ENCODE measurements at regions not wholly inside any gene's neighbourhood (a gene's known extent, or its start where the extent isn't known, plus 50 kb on each side); places are given as distances from the start of the nearest gene placed in this dataset.

GRCh38 chr13:69649063-69649392, 458.6 kb upstream of the ATXN8OS start:
- no peak for DNase-seq (ENCODE audit: low spot score in 2 of 2)
- no peaks in the 10 kb centered on the region for H3K27me3 ChIP-seq
- H3K27ac ChIP-seq = no peak overlapping the region
- H3K4me3 ChIP-seq = no peak overlapping the region
- TF ChIP-seq EP300 (IDR thresholded peaks at IDR 0.05) = no peak
- no peak for TF ChIP-seq POLR2A (IDR thresholded peaks at IDR 0.05)
- TF ChIP-seq CTCF (IDR thresholded peaks at IDR 0.05) = no peak
- H3K36me3 ChIP-seq = no peaks in the 10 kb centered on the region
- H3K9me3 ChIP-seq = peaks cover 0 to 10% (median 0%) of the 10 kb centered on the region in 4 donors
- WGBS, 2 donors = 85 to 87% methylated on average over 2 of the region's 2 CpGs
- no peaks in the 10 kb centered on the region for H3K4me1 ChIP-seq

DNA sequence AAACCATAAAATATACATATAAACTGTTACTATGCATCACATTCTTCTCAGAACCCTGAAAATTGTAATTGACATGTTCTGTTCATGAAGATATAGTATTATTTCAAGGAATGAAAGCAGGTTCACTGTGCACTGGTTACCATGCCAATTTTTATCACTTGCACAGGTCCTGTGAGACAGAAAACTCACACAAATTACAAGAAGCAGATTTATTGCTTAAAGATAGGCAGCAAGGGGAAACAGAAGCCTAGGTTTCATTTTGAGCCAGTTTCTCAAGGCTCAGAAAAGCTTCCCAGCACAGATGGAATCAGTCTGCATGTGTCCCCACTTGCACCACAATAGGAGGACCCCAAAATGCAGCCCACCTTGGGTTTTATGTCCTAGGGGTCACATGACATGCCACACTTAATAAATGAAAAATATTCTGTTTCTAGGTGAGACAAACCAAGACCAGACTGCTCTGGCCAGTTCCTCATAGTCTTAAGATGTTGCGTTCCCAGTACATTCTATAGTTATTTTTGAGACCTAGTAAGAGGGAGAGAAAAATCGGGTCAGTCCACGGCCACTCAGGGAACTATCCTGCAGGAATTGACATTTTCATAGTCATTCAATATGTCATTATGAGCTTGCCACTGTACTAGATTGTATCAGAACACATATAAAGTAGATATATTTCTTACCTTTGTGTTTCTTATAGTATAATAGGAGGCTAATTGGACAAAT, 459.1 kb upstream of the ATXN8OS start:
- no peaks in the 10 kb centered on the region for H3K4me1 ChIP-seq
- H3K36me3 ChIP-seq = no peaks in the 10 kb centered on the region
- 81 to 93% methylated on average over 3 of the region's 3 CpGs for WGBS, 2 donors
- no peak overlapping the region for H3K27ac ChIP-seq
- TF ChIP-seq EP300 (IDR thresholded peaks at IDR 0.05) = no peak
- no peak for TF ChIP-seq CTCF (IDR thresholded peaks at IDR 0.05)
- no peak for TF ChIP-seq POLR2A (IDR thresholded peaks at IDR 0.05)
- DNase-seq (ENCODE audit: low spot score in 2 of 2) = no peak
- peaks cover 0 to 10% (median 0%) of the 10 kb centered on the region in 4 donors for H3K9me3 ChIP-seq
- no peaks in the 10 kb centered on the region for H3K27me3 ChIP-seq
- no peak overlapping the region for H3K4me3 ChIP-seq

GRCh38 chr13:69644447-69644846, 463.2 kb upstream of the ATXN8OS start:
- Histone ChIP-seq H3K27me3 (no peaks in the 10 kb centered on the region), H3K4me1 (no peaks in the 10 kb centered on the region), H3K36me3 (no peaks in the 10 kb centered on the region), H3K9me3 (peaks cover 0 to 10% (median 0%) of the 10 kb centered on the region in 4 donors), H3K27ac (no peak overlapping the region), H3K4me3 (no peak overlapping the region)
- no peak for DNase-seq (ENCODE audit: low spot score in 2 of 2)
- TF ChIP-seq POLR2A (IDR thresholded peaks at IDR 0.05) (no peak), CTCF (IDR thresholded peaks at IDR 0.05) (no peak), EP300 (IDR thresholded peaks at IDR 0.05) (no peak)

- Histone ChIP-seq H3K4me3 (no peak overlapping the region), H3K27me3 (no peaks in the 10 kb centered on the region), H3K36me3 (no peaks in the 10 kb centered on the region), H3K4me1 (no peaks in the 10 kb centered on the region), H3K27ac (no peak overlapping the region), H3K9me3 (peaks cover 0 to 10% (median 0%) of the 10 kb centered on the region in 4 donors)
- DNase-seq (ENCODE audit: low spot score in 2 of 2) = no peak
- TF ChIP-seq EP300 (IDR thresholded peaks at IDR 0.05) = no peak
- TF ChIP-seq CTCF (IDR thresholded peaks at IDR 0.05) = no peak
- TF ChIP-seq POLR2A (IDR thresholded peaks at IDR 0.05) = no peak
These were observed 465.9 kb upstream of the ATXN8OS start for GRCh38 chr13:69641773-69642172.

- 70 to 79% methylated on average over 1 of the region's 1 CpG for WGBS, 2 donors
- H3K4me1 ChIP-seq = no peaks in the 10 kb centered on the region
- no peak overlapping the region for H3K27ac ChIP-seq
- no peaks in the 10 kb centered on the region for H3K9me3 ChIP-seq
- TF ChIP-seq POLR2A (IDR thresholded peaks at IDR 0.05) (no peak), CTCF (IDR thresholded peaks at IDR 0.05) (no peak), EP300 (IDR thresholded peaks at IDR 0.05) (no peak)
- no peaks in the 10 kb centered on the region for H3K36me3 ChIP-seq
- no peaks in the 10 kb centered on the region for H3K27me3 ChIP-seq
- no peak overlapping the region for H3K4me3 ChIP-seq
- no peak for DNase-seq (ENCODE audit: low spot score in 2 of 2)
These were observed 474.6 kb upstream of the ATXN8OS start for GRCh38 chr13:69633044-69633443.
